HCT116 (cell line): ENCODE measurements at regions not wholly inside any gene's neighbourhood (a gene's known extent, or its start where the extent isn't known, plus 50 kb on each side); places are given as distances from the start of the nearest gene placed in this dataset.

Source experiments
- ATF3 ChIP-seq: IDR thresholded peaks from 2 replicates; pipeline ENCODE4 v1.6.1; 2012
- CTCF ChIP-seq, 3 experiments: fragments of 200-600 bp in 1 of 3; sonication (generic) in 1 of 3; IDR thresholded peaks in 2 of 3; conservative IDR thresholded peaks in 1 of 3; 2 replicates each; pipeline ENCODE4 v1.5.1; 2012 to 2017; ENCODE audit warnings: low read depth in 2 of 3, low read length in 2 of 3, antibody characterized with exemption in 1 of 3, borderline replicate concordance in 1 of 3, control low read depth in 1 of 3, mild to moderate bottlenecking in 1 of 3, mixed read lengths in 1 of 3, mixed run types in 1 of 3, moderate library complexity in 1 of 3; ENCODE audit not compliant: insufficient read depth in 1 of 3
- EZH2 ChIP-seq: fragments of 200-600 bp; sonication (generic); IDR thresholded peaks from 2 replicates; pipeline ENCODE4 v1.6.1; 2017; ENCODE audit warnings: antibody characterized with exemption, mixed run types
- EZH2phosphoT487 ChIP-seq: fragments of 200-600 bp; IDR thresholded peaks from 2 replicates; pipeline ENCODE4 v1.6.1; 2018; ENCODE audit warnings: antibody characterized with exemption, borderline replicate concordance
- JUND ChIP-seq: IDR thresholded peaks from 2 replicates; pipeline ENCODE4 v1.6.1; 2012
- POLR2AphosphoS5 ChIP-seq: IDR thresholded peaks from 2 replicates; pipeline ENCODE4 v1.6.1; 2011; ENCODE audit warnings: mild to moderate bottlenecking, low read depth, low read length, moderate library complexity
- TF ChIP-seq, protein P1 (sequence below): IDR thresholded peaks from 2 replicates; pipeline ENCODE4 v1.6.1; 2012; ENCODE audit warnings: low read depth

DNA sequence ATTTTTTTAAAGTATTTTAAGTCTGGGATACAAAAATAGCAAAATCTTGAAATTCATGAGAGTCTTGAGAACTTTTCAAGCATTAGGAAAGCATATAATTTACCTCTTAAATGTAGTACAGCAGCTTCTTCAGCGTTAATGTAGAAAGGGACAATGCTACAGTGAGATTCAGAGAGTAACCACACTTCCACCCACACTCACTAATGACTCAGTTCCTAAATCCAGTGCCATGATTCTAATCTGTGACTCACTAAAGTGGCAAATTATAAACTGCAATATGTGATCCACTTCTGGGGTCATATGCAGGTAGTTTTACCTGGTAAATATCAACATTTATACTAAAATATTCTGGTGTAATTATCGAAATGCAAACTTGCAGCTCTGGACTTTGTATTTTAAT lies 434.5 kb upstream of the TUSC1 start:
- TF ChIP-seq POLR2AphosphoS5 (no peak), CTCF (IDR thresholded peaks at IDR 0.05 in 2 of 3, conservative IDR thresholded peaks at IDR 0.05 in 1 of 3; ENCODE audit: borderline replicate concordance in 1 of 3, insufficient read depth in 1 of 3, low read depth in 2 of 3, low read length in 2 of 3) (no peak), JUND (no peak), EZH2phosphoT487 (no peak), EZH2 (no peak), ATF3 (no peak)
- TF ChIP-seq, protein P1, sequence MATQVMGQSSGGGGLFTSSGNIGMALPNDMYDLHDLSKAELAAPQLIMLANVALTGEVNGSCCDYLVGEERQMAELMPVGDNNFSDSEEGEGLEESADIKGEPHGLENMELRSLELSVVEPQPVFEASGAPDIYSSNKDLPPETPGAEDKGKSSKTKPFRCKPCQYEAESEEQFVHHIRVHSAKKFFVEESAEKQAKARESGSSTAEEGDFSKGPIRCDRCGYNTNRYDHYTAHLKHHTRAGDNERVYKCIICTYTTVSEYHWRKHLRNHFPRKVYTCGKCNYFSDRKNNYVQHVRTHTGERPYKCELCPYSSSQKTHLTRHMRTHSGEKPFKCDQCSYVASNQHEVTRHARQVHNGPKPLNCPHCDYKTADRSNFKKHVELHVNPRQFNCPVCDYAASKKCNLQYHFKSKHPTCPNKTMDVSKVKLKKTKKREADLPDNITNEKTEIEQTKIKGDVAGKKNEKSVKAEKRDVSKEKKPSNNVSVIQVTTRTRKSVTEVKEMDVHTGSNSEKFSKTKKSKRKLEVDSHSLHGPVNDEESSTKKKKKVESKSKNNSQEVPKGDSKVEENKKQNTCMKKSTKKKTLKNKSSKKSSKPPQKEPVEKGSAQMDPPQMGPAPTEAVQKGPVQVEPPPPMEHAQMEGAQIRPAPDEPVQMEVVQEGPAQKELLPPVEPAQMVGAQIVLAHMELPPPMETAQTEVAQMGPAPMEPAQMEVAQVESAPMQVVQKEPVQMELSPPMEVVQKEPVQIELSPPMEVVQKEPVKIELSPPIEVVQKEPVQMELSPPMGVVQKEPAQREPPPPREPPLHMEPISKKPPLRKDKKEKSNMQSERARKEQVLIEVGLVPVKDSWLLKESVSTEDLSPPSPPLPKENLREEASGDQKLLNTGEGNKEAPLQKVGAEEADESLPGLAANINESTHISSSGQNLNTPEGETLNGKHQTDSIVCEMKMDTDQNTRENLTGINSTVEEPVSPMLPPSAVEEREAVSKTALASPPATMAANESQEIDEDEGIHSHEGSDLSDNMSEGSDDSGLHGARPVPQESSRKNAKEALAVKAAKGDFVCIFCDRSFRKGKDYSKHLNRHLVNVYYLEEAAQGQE = no peak
